ENCODE measurements at regions not wholly inside any gene's neighbourhood (a gene's known extent, or its start where the extent isn't known, plus 50 kb on each side); places are given as distances from the start of the nearest gene placed in this dataset.

GRCh38 chr7:41108821-41109220, 594.1 kb downstream of the INHBA start:
- TF ChIP-seq CTCF (IDR thresholded peaks at IDR 0.05) (no peak), HMGXB4 (CRISPR knock-in tag; IDR thresholded peaks at IDR 0.05; ENCODE audit: borderline replicate concordance) (no peak), BHLHE40 (IDR thresholded peaks at IDR 0.05; ENCODE audit: low read depth, low read length) (no peak), MAX (IDR thresholded peaks at IDR 0.05) (no peak), POLR2A (IDR thresholded peaks at IDR 0.05; ENCODE audit: low read length) (no peak), HDAC2 (IDR thresholded peaks at IDR 0.05) (no peak), REST (IDR thresholded peaks at IDR 0.05) (no peak), RAD21 (conservative IDR thresholded peaks at IDR 0.05 in 1 of 2, IDR thresholded peaks at IDR 0.05 in 1 of 2) (no peak), MAZ (IDR thresholded peaks at IDR 0.05; ENCODE audit: borderline replicate concordance, low read depth, low read length) (no peak), FOSL2 (IDR thresholded peaks at IDR 0.05) (no peak), FOSL2 (CRISPR knock-in tag; IDR thresholded peaks at IDR 0.05) (no peak), NR3C1 (IDR thresholded peaks at IDR 0.05) (no peak), RNF2 (IDR thresholded peaks at IDR 0.05; ENCODE audit: borderline replicate concordance, low read depth) (no peak)

All from A549 (cell line).